ENCODE measurements at regions not wholly inside any gene's neighbourhood (a gene's known extent, or its start where the extent isn't known, plus 50 kb on each side); places are given as distances from the start of the nearest gene placed in this dataset.

DNA sequence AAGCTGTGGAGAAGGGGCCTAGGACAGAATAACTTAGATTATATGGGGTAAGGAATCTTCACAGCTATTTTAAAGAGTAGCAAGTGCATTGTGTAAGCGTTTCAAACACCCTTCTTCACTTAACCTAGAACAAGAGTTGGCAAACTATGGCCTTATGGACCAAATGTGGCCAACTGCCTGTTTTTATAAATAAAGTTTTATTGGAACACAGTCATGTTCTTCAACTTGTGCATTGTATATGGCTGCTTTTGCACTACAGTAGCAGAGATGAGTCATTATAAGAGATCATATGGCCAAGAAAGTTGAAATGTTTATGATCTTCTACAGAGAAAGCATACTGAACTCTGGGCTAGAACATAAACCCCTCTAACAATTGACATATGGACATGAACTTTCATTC, 187.8 kb downstream of the ETV1 start:
- TF ChIP-seq SIN3A (IDR thresholded peaks at IDR 0.05; ENCODE audit: borderline replicate concordance, insufficient read depth, low read length) (no peak), FOXP2 (optimal IDR thresholded peaks at IDR 0.05; ENCODE audit: borderline replicate concordance, extremely low read depth, extremely low read length, insufficient read depth) (no peak), POLR2AphosphoS5 (IDR thresholded peaks at IDR 0.05; ENCODE audit: low read depth, low read length) (no peak), REST (IDR thresholded peaks at IDR 0.05; ENCODE audit: insufficient read depth in 1 of 2, low read depth in 2 of 2, low read length in 2 of 2) (no peak), TAF1 (IDR thresholded peaks at IDR 0.05; ENCODE audit: borderline replicate concordance, insufficient read depth, low read length) (no peak)

- TF ChIP-seq REST (IDR thresholded peaks at IDR 0.05; ENCODE audit: insufficient read depth in 1 of 2, low read depth in 2 of 2, low read length in 2 of 2) (no peak), TAF1 (IDR thresholded peaks at IDR 0.05; ENCODE audit: borderline replicate concordance, insufficient read depth, low read length) (no peak), POLR2AphosphoS5 (IDR thresholded peaks at IDR 0.05; ENCODE audit: low read depth, low read length) (no peak), FOXP2 (optimal IDR thresholded peaks at IDR 0.05; ENCODE audit: borderline replicate concordance, extremely low read depth, extremely low read length, insufficient read depth) (no peak), SIN3A (IDR thresholded peaks at IDR 0.05; ENCODE audit: borderline replicate concordance, insufficient read depth, low read length) (no peak)
Measured at GRCh38 chr7:13802651-13803050, 186.8 kb downstream of the ETV1 start.

DNA sequence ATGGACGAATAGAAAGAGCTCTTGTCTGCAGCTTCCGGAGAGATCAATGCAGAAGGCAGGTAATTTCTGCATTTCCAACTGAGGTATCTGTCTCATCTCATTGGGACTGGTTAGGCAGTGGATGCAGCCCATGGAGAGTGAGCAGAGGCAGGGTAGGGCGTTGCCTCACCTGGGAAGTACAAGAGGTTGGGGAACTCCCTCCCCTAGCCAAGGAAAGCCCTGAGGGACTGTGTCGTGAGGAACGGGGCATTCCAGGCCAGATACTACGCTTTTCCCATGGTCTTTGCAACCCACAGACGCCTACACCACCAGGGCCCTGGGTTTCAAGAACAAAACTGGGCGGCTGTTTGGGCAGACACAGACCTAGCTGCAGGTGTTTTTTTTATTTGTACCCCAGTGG, 186.3 kb downstream of the ETV1 start:
- TF ChIP-seq POLR2AphosphoS5 (IDR thresholded peaks at IDR 0.05; ENCODE audit: low read depth, low read length) (no peak), TAF1 (IDR thresholded peaks at IDR 0.05; ENCODE audit: borderline replicate concordance, insufficient read depth, low read length) (no peak), SIN3A (IDR thresholded peaks at IDR 0.05; ENCODE audit: borderline replicate concordance, insufficient read depth, low read length) (no peak), FOXP2 (optimal IDR thresholded peaks at IDR 0.05; ENCODE audit: borderline replicate concordance, extremely low read depth, extremely low read length, insufficient read depth) (no peak), REST (IDR thresholded peaks at IDR 0.05; ENCODE audit: insufficient read depth in 1 of 2, low read depth in 2 of 2, low read length in 2 of 2) (no peak)

GRCh38 chr7:13821152-13821787, 168.2 kb downstream of the ETV1 start:
- TF ChIP-seq FOXP2 (optimal IDR thresholded peaks at IDR 0.05; ENCODE audit: borderline replicate concordance, extremely low read depth, extremely low read length, insufficient read depth) (no peak), POLR2AphosphoS5 (IDR thresholded peaks at IDR 0.05; ENCODE audit: low read depth, low read length) (no peak), SIN3A (IDR thresholded peaks at IDR 0.05; ENCODE audit: borderline replicate concordance, insufficient read depth, low read length) (no peak), TAF1 (IDR thresholded peaks at IDR 0.05; ENCODE audit: borderline replicate concordance, insufficient read depth, low read length) (no peak), REST (IDR thresholded peaks at IDR 0.05; ENCODE audit: insufficient read depth in 1 of 2, low read depth in 2 of 2, low read length in 2 of 2) (no peak)
